Left renal cortex interstitium (tissue), 4 donors: ENCODE measurements at regions not wholly inside any gene's neighbourhood (a gene's known extent, or its start where the extent isn't known, plus 50 kb on each side); places are given as distances from the start of the nearest gene placed in this dataset.
"Not testable (repeated sequence)": the region's sequence is repeated elsewhere in the genome, so short reads cannot be mapped to it uniquely, and the experiment has no call there.

Source experiments
- DNase-seq, 4 donors: peaks; one replicate each; pipeline ENCODE4 v3.0.0-alpha.2; 2013; ENCODE audit warnings: low read depth in 4 of 4, low spot score in 2 of 4, missing footprints in 1 of 4

GRCh38 chr4:162945713-162946112, 221.0 kb downstream of the NAF1 start:
- DNase-seq: no peak

GRCh38 chr4:162943263-162943662, 223.4 kb downstream of the NAF1 start:
- no peak for DNase-seq

GRCh38 chr4:162938738-162939485, 227.8 kb downstream of the NAF1 start:
- DNase-seq: no peak

DNA sequence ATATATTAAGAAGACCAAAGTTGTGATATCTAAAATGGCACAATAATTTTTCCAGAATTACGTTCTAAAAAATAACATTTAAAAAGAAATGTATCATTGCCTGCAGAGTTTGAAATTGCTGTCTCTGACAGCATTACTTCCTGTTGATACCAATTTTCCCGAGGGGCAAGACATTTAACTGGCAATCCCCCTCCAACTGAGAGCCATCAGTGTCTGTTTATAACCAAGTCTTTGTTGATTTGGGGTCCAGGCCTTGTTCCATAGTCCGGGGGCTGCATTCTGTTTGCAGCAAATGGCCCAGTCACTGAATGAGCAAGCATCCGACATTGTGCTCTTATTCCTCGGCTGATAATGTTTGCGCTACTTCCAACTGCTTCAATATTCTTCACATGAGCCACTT, 231.5 kb downstream of the NAF1 start:
- DNase-seq: no peak

GRCh38 chr4:162931286-162931685, 235.4 kb downstream of the NAF1 start:
- no peak for DNase-seq

DNA sequence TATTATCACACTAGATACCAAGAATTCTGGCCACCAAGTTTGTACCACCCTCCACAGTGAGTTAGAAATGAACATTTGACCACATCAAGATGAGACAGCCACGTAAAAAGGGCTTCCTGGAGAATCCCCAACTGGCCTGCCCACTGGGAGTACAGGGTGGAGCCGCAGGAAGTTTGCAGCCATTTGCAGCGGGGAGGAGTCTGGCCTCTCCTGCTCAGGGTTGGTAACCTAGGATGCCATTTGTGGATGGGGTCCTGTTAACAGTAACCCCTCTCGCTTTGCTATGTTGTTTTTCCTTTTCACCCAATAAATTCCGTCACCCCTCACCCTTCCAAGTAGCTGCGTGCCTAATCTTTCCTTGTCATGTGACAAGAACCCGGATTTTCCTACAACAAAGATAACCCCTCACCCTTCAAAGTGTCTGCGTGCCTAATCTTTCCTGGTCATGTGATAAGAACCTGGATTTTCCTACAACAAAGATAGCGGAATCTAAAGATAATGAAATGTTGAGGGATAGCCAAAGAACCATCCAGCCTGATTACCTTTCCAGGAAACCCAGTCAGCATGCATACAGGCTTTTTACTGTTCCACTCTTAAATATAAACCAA, 245.4 kb downstream of the NAF1 start:
- DNase-seq: no peak

GRCh38 chr4:162920649-162921048, 246.0 kb downstream of the NAF1 start:
- DNase-seq: no peak

DNA sequence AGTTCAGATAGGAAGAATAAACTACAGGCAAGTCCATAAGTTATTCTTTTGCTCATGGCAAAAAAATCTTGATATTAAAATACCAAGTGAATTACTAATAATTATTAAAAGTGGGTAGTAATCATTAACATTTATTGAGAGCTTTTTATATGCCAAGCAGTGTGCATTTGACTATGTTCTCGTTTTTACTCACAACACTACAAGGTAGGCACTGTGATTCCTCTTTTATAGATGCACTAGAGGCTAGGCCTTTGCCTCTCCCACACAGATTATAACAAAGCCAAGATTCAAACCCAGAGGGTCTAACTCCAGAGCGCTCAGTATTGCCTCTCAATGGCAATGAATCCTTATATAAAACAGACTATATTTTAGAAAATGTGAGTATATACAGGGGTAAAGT, 254.2 kb downstream of the NAF1 start:
- DNase-seq: no peak

DNA sequence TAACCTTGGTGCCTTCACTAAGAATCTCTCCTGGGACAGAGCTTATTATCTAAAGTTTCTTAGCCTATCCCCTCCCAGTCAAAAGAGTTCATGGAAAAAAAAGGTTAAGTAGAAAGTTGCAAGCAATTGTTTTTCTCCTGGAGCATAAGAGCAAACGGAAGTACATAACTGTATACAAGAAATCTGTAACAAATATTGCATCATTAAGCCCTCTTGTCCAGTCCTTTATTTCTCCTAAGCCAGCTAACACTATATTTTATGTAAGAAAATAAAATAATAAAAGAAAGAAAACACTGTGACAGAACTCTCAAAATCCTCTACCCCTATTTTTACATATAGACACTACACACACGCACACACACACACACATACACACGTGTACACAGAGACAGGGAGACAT, 255.3 kb downstream of the NAF1 start:
- no peak for DNase-seq

- DNase-seq: no peak
These were observed 256.7 kb downstream of the NAF1 start for GRCh38 chr4:162909952-162910351.

- DNase-seq: no peak
These were observed 272.3 kb downstream of the NAF1 start for GRCh38 chr4:162894387-162894786.

- no peak for DNase-seq
These were observed 274.6 kb downstream of the NAF1 start for GRCh38 chr4:162891788-162892707.

- DNase-seq: no peak
These were observed 288.6 kb downstream of the NAF1 start for GRCh38 chr4:162878096-162878495.

GRCh38 chr4:162874748-162875147, 291.9 kb downstream of the NAF1 start:
- no peak for DNase-seq

GRCh38 chr4:162871990-162872389, 294.7 kb downstream of the NAF1 start:
- no peak for DNase-seq

DNA sequence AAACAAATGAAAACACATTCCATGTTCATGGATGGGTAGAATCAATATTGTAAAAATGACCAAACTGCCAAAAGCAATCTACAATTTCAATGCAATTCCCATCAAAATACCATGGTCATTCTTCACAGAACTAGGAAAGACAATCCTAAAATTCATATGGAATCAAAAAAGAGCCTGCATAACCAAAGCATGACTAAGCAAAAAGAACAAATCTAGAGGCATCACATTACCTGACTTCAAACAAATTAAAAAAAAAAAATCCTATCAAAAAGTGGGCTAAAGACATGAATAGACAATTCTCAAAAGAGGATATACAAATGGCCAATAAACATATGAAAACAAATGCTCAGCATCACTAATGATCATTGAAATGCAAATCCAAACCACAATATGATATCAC, 297.5 kb downstream of the NAF1 start:
- no peak for DNase-seq

DNA sequence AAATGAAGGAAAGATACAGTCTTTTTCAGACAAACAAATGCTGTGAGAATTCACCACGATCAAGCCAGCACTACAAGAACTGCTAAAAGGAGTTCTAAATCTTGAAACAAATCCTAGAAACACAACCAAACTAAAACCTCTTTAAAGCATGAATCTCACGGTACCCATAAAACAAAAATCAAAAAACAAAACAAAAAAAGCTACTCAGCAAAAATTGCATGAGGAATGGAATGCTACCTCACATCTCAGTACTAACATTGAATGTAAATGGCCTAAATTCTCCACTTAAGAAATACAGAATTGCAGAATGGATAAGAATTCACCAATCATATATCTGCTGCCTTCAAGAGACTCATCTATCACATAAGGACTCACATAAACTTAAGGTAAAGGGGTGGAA, 300.1 kb downstream of the NAF1 start:
- no peak for DNase-seq

- no peak for DNase-seq
These were observed 301.6 kb downstream of the NAF1 start for GRCh38 chr4:162865102-162865501.

DNA sequence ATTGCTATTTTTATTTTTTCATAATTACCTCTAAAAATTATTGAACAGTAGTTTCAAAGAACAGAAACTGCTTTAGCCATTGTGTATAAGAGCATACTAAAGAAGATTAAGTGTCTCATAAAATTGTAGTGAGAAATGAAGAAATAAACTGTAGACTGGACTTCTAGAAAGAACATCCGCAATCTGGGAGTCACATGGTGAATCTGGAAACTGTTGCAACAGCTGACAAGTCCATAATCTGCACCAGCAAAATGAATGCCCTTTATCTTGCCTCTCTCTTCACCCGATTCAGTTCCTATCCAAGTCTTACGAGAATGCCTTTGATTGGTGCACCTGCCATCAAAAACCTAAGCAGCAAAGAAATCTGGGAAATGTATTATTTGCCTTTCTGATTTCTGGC, 312.9 kb downstream of the NAF1 start:
- no peak for DNase-seq

DNA sequence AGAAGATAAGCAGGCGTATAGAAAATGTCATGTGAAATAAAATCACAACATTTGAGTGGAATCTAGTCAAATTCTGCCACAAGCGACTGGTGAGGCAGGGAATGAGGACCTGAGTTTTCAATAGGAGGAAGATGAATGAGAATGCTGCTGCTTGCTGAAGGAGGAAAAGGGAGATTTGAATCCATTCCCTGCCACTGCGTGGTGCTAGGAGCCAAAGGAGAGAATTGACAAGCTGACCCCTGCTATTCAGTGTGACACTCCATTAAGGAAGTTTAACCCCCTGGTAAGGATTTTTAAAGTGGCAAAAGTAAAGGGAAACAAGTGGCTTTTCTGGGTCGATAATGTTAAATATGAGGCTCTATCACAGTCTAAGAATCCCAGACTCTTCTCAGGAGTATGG, 314.0 kb downstream of the NAF1 start:
- DNase-seq: no peak

DNA sequence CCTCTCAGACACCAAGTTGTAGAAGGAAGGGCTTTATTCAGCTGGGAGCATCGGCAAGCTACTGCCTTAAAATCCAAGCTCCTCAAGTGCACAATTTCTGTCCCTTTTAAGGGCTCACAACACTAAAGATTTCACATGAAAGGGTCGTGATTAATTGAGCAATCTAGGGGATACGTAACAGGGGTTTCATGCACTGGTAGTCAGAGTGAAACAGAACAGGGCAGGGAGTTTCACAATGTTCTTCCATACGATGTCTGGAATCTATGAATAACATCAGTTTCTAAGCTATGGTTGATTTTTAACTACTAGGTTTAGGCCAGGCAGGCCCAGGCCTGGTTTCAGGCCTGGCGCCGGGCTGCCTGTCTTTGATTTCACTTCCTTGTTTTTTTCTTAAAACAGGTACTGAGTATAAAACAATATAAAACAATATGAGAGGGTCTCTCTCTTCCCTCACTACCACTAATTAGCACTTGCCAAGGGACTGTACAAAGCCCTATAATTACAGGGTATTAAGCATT, 315.4 kb downstream of the NAF1 start:
- DNase-seq: not testable (repeated sequence)
